Neural cell (in vitro differentiated cells): ENCODE measurements at regions not wholly inside any gene's neighbourhood (a gene's known extent, or its start where the extent isn't known, plus 50 kb on each side); places are given as distances from the start of the nearest gene placed in this dataset.

Source experiments
- H2AFZ ChIP-seq: fragments of 200-600, 300-800 bp; sonication (generic), shearing (Covaris generic); 2 replicates; pipeline ENCODE4 v1.6.0; 2014; ENCODE audit warnings: low read depth, mild to moderate bottlenecking, antibody characterized with exemption, low read length, moderate library complexity
- H3F3A ChIP-seq: fragments of 200-600 bp; shearing (Covaris generic); 2 replicates; pipeline ENCODE4 v1.6.1; 2016; ENCODE audit warnings: mild to moderate bottlenecking, moderate library complexity, mixed read lengths, antibody characterized with exemption, low read length; ENCODE audit not compliant: insufficient read depth, poor library complexity, severe bottlenecking
- H3K27ac ChIP-seq: fragments of 200-600, 300-800 bp; sonication (generic), shearing (Covaris generic); 2 replicates; pipeline ENCODE4 v1.5.1; 2014; ENCODE audit warnings: mild to moderate bottlenecking, low read length, moderate library complexity
- H3K27me3 ChIP-seq: fragments of 300-800, 200-600 bp; sonication (generic), shearing (Covaris generic); 2 replicates; pipeline ENCODE4 v1.6.0; 2014; ENCODE audit warnings: mild to moderate bottlenecking, low read depth, low read length, moderate library complexity; ENCODE audit not compliant: insufficient read depth
- H3K36me3 ChIP-seq: fragments of 300-800, 200-600 bp; sonication (generic), shearing (Covaris generic); 2 replicates; pipeline ENCODE4 v1.5.1; 2014; ENCODE audit warnings: mild to moderate bottlenecking, antibody characterized with exemption, low read length, moderate library complexity; ENCODE audit not compliant: insufficient read depth
- H3K4me2 ChIP-seq: fragments of 300-800, 200-600 bp; sonication (generic), shearing (Covaris generic); 2 replicates; pipeline ENCODE4 v1.6.0; 2014; ENCODE audit warnings: mild to moderate bottlenecking, low read length
- H3K4me3 ChIP-seq: fragments of 300-800, 200-600 bp; sonication (generic), shearing (Covaris generic); 2 replicates; pipeline ENCODE4 v1.5.1; 2014; ENCODE audit warnings: mild to moderate bottlenecking, low read length, moderate library complexity
- H3K79me2 ChIP-seq: fragments of 200-600 bp; shearing (Covaris generic); replicated peaks from 2 replicates; pipeline ENCODE4 v1.6.0; 2014; ENCODE audit warnings: mild to moderate bottlenecking, low read length, moderate library complexity; ENCODE audit not compliant: insufficient read depth
- H3K9ac ChIP-seq: fragments of 300-800, 200-600 bp; sonication (generic), shearing (Covaris generic); 2 replicates; pipeline ENCODE4 v1.6.1; 2016; ENCODE audit warnings: mild to moderate bottlenecking, low read length, mixed read lengths
- H3K9me2 ChIP-seq: fragments of 200-600 bp; shearing (Covaris generic); 2 replicates; pipeline ENCODE4 v1.6.1; 2016; ENCODE audit warnings: mild to moderate bottlenecking, low read length, mixed read lengths; ENCODE audit not compliant: insufficient read depth
- H3K9me3 ChIP-seq: fragments of 200-600, 300-800 bp; sonication (generic), shearing (Covaris generic); 2 replicates; pipeline ENCODE4 v1.6.1; 2016; ENCODE audit warnings: mild to moderate bottlenecking, mixed run types, low read length, moderate library complexity, mixed read lengths
- H4K20me1 ChIP-seq: fragments of 200-600 bp; shearing (Covaris generic); 2 replicates; pipeline ENCODE4 v1.6.1; 2016; ENCODE audit warnings: mild to moderate bottlenecking, mixed run types; ENCODE audit not compliant: insufficient read depth
- CTCF ChIP-seq: fragments of 450-650 bp; IDR thresholded peaks from 2 replicates; pipeline ENCODE4 v1.5.1; 2014; ENCODE audit warnings: antibody characterized with exemption, mild to moderate bottlenecking, moderate library complexity; ENCODE audit not compliant: poor library complexity, severe bottlenecking
- EP300 ChIP-seq: fragments of 450-650 bp; conservative IDR thresholded peaks from 2 replicates; pipeline ENCODE4 v1.6.1; 2014; ENCODE audit warnings: antibody characterized with exemption, mild to moderate bottlenecking, moderate library complexity; ENCODE audit not compliant: poor library complexity, severe bottlenecking
- EZH2 ChIP-seq: fragments of 200-600, 300-800 bp; shearing (Covaris generic), sonication (generic); IDR thresholded peaks from 2 replicates; pipeline ENCODE4 v1.6.1; 2014; ENCODE audit warnings: antibody characterized with exemption, low read length, borderline replicate concordance, mild to moderate bottlenecking; ENCODE audit not compliant: insufficient read depth, poor library complexity, severe bottlenecking
- MXI1 ChIP-seq: fragments of 450-650 bp; conservative IDR thresholded peaks from 2 replicates; pipeline ENCODE4 v1.6.1; 2014; ENCODE audit warnings: antibody characterized with exemption, mild to moderate bottlenecking; ENCODE audit not compliant: poor library complexity, severe bottlenecking
- POLR2AphosphoS5 ChIP-seq: IDR thresholded peaks from 2 replicates; pipeline ENCODE4 v1.6.1; 2012
- RAD21 ChIP-seq: fragments of 450-650 bp; conservative IDR thresholded peaks from 2 replicates; pipeline ENCODE4 v1.6.1; 2014; ENCODE audit warnings: antibody characterized with exemption, mild to moderate bottlenecking, moderate library complexity
- REST ChIP-seq: IDR thresholded peaks from 2 replicates; pipeline ENCODE4 v1.6.1; 2012; ENCODE audit warnings: borderline replicate concordance
- SMC3 ChIP-seq: fragments of 450-650 bp; conservative IDR thresholded peaks from 2 replicates; pipeline ENCODE4 v1.6.1; 2014; ENCODE audit warnings: antibody characterized with exemption, mild to moderate bottlenecking, moderate library complexity; ENCODE audit not compliant: poor library complexity
- TAF1 ChIP-seq: IDR thresholded peaks from 2 replicates; pipeline ENCODE4 v1.6.1; 2012; ENCODE audit warnings: low read depth

GRCh38 chr2:204114295-204115136, 178.0 kb downstream of the ICOS start:
- Histone ChIP-seq H4K20me1 (no peaks in the 10 kb centered on the region), H3F3A (no peaks in the 10 kb centered on the region), H3K4me3 (no peak overlapping the region), H3K9me3 (no peaks in the 10 kb centered on the region), H3K9me2 (no peaks in the 10 kb centered on the region), H3K27ac (no peak overlapping the region), H3K36me3 (no peaks in the 10 kb centered on the region), H3K9ac (no peak overlapping the region), H3K4me2 (no peak overlapping the region), H3K27me3 (no peaks in the 10 kb centered on the region), H3K79me2 (no peaks in the 10 kb centered on the region), H2AFZ (no peak overlapping the region)
- TF ChIP-seq TAF1 (no peak), RAD21 (no peak), EZH2 (no peak), REST (no peak), SMC3 (no peak), CTCF (no peak), MXI1 (no peak), POLR2AphosphoS5 (no peak), EP300 (no peak)

GRCh38 chr2:204115137-204116056, 178.8 kb downstream of the ICOS start:
- no peak overlapping the region for H2AFZ ChIP-seq
- H4K20me1 ChIP-seq: no peaks in the 10 kb centered on the region
- H3K4me2 ChIP-seq: no peak overlapping the region
- no peaks in the 10 kb centered on the region for H3K36me3 ChIP-seq
- no peaks in the 10 kb centered on the region for H3K27me3 ChIP-seq
- no peaks in the 10 kb centered on the region for H3K9me3 ChIP-seq
- H3K79me2 ChIP-seq: no peaks in the 10 kb centered on the region
- H3K4me3 ChIP-seq: no peak overlapping the region
- H3K9me2 ChIP-seq: no peaks in the 10 kb centered on the region
- no peaks in the 10 kb centered on the region for H3F3A ChIP-seq
- H3K27ac ChIP-seq: no peak overlapping the region
- no peak overlapping the region for H3K9ac ChIP-seq
- TF ChIP-seq RAD21: no peak
- TF ChIP-seq EP300: no peak
- TF ChIP-seq CTCF: no peak
- TF ChIP-seq POLR2AphosphoS5: no peak
- TF ChIP-seq EZH2: no peak
- no peak for TF ChIP-seq SMC3
- TF ChIP-seq MXI1: no peak
- no peak for TF ChIP-seq REST
- TF ChIP-seq TAF1: no peak
